GM20000 (cell line): ENCODE measurements at regions not wholly inside any gene's neighbourhood (a gene's known extent, or its start where the extent isn't known, plus 50 kb on each side); places are given as distances from the start of the nearest gene placed in this dataset.
"Not testable (repeated sequence)": the region's sequence is repeated elsewhere in the genome, so short reads cannot be mapped to it uniquely, and the experiment has no call there.

Experiments used
- DNase-seq: peaks from one replicate; pipeline ENCODE4 v3.0.0; 2012; ENCODE audit warnings: low spot score
- TF ChIP-seq, protein P1 (sequence below): IDR thresholded peaks from 2 replicates; pipeline ENCODE4 v1.5.1; 2012; ENCODE audit warnings: mild to moderate bottlenecking, control low read depth; ENCODE audit errors: extremely low read depth, missing control alignments

DNA sequence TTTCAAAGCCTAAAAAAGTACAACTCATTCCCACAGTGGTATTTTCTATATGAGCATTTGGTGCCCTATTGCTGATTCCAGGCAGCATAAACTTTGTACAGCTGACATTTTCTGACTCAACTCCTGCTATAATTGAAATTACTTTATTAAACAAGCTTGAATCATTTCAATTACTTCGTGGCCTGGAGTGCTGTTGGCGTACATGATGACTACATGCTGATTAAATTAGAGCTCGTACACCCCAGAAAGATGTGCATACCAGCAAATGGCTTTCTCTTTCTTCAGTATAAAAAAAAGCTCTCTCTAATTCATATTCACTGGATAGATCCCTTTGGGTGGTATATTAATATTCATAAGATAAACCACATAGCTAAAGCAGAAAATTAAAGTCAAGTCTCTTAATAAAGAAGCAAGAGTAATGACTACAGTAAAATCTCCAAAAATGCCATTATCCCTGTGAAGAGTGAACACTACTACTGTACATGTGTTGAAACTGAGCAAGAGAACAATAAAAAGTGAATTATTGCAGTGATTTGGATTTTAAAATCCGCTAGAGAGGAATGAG lies 245.0 kb upstream of the IGFBP7 start:
- no peak for DNase-seq
- TF ChIP-seq, protein P1, sequence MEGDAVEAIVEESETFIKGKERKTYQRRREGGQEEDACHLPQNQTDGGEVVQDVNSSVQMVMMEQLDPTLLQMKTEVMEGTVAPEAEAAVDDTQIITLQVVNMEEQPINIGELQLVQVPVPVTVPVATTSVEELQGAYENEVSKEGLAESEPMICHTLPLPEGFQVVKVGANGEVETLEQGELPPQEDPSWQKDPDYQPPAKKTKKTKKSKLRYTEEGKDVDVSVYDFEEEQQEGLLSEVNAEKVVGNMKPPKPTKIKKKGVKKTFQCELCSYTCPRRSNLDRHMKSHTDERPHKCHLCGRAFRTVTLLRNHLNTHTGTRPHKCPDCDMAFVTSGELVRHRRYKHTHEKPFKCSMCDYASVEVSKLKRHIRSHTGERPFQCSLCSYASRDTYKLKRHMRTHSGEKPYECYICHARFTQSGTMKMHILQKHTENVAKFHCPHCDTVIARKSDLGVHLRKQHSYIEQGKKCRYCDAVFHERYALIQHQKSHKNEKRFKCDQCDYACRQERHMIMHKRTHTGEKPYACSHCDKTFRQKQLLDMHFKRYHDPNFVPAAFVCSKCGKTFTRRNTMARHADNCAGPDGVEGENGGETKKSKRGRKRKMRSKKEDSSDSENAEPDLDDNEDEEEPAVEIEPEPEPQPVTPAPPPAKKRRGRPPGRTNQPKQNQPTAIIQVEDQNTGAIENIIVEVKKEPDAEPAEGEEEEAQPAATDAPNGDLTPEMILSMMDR: no peak

DNA sequence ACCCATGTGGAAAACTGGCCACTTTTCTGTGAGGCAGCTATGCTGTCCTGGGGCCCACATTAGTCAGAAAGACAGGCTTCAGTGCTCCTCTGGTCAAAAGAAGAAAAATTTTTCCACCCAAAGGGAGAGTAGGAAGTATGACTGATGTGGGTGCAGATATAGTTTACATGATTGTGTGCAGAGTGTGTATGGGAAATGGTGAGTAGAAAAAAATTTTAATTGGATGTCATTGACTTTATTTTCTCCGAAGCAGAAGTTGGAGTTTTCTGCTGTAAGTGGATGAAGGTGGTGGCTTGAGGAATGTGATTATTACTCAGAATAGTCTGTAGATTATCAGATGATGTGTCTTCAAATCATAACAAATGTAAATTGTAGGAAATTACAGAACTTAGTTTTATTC lies 241.5 kb upstream of the IGFBP7 start:
- TF ChIP-seq, protein P1: no peak
- no peak for DNase-seq

DNA sequence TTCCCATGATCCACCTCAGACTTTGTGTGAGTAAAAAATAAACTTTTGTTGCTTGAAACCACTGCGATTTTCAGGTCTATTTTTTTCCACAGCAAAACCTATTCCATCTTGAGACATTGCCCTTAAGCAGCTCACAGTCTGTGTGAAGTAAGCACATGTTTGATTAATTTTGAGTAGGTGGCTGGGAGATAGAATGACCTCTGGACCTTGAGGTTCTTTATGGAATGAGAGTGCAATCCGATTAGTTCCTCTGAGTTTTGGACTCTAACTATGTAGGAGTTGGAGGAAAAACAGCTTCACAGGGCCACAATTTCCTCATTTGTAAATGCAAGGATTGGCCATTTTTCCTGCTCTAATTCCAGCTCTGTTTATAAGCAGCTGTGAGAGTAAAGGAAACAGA lies 234.1 kb upstream of the IGFBP7 start:
- TF ChIP-seq, protein P1: no peak
- no peak for DNase-seq

DNA sequence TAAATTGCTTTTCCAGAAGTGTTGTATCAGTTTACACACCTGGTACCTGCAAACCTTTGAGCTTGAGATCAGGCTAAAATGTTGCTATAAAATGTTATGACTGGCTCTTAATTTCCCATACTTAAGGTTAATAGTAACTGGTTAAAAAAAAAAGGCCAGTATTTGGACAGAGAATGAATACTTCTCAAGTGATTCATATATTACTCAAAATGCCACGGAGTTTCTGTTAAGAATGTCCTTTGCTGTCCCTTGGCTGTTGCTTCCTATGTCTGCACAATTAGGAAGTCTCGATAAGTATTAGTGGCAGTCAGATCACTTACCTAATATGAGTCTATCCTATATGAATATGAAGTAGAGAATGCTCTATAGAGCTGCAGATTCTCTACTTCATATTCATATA lies 232.2 kb upstream of the IGFBP7 start:
- DNase-seq: no peak
- TF ChIP-seq, protein P1: no peak

DNA sequence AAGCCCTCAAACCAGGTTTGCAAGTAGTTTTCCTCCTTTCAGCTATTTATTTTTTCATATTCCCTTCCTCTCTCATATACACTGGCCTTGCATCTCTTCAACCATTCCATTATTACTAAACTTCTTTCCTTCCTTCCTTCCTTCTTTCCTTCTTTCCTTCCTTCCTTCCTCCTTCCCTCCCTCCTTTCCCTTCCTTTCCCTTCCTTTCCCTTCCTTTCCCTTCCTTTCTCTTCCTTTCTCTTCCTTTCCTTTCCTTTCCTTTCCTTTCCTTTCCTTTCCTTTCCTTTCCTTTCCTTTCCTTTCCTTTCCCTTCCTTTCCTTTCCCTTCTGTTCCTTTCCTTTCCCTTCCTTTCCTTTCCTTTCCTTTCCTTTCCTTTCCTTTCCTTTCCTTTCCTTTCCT lies 228.7 kb upstream of the IGFBP7 start:
- DNase-seq: not testable (repeated sequence)

DNA sequence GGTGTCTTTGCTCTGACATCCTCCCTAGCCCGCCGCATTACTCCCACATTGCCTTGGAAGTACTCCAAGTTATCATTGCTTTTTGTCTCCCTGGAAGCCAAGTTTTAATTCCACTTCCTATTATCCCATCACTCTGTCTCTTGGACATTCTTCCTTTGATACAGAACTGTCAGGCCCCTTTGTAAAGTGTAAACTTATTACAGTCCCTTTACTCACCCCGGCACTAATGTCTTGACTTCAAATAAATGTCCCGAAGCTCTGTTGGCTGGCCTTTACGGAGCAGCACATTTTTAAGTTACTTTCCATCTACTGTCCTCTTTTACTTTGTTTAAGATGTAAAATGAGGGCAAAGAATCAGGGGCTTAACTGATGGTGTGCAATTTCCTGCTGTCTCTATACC lies 223.5 kb upstream of the IGFBP7 start:
- DNase-seq: no peak
- TF ChIP-seq, protein P1: no peak

DNA sequence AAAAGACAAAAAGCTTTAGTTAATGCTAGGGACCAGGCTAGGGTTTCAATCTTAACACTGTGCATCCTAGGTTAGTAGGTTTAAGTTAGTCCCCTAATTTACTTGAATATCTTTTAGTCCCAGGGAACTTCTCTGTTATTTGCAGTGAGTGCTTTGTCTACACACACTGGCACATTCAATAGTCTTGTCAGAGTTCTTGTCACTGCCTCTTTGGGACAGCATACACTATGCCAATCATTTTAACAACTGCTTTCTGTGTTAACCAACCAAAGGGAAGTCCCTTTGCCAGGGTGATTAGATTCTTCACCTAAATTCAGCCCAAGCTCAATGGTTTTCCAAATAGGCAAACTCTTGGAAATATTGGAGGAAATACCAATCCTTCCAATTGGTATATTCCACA lies 221.8 kb upstream of the IGFBP7 start:
- TF ChIP-seq, protein P1: no peak
- DNase-seq: no peak

DNA sequence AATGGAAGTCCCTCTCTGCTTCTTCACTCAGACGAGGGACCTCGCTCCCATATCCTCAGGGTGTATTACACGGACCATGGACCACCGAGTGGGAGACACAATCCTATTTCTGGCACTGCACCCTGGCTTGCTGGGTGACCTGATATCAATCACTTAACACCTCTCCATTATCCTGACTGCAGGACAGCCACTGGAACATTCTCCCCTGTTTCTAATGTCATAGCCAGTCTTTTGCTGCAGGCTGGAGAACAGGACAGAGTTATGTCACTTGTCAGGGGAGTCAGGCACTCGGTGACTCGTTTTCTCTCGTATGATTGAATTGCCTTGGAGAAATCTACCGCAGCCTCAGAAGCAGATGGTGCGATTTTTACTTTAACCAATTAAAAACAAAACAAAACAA lies 219.1 kb upstream of the IGFBP7 start:
- TF ChIP-seq, protein P1: no peak
- no peak for DNase-seq
